Sigmoid colon (tissue), 6 donors: ENCODE measurements at regions not wholly inside any gene's neighbourhood (a gene's known extent, or its start where the extent isn't known, plus 50 kb on each side); places are given as distances from the start of the nearest gene placed in this dataset.

ENCODE experiments used
- DNase-seq: peaks from one replicate; pipeline ENCODE4 v3.0.0-alpha.2; 2019
- H3K27ac ChIP-seq, 4 donors: fragments of 200-600 bp; sonication (generic); one replicate each; pipeline ENCODE4 v1.5.1; 2016 to 2019; ENCODE audit warnings: mild to moderate bottlenecking in 1 of 4
- H3K27me3 ChIP-seq, 3 donors: fragments of 200-600 bp; sonication (generic); one replicate each; pipeline ENCODE4 v1.5.1; 2019; ENCODE audit warnings: mild to moderate bottlenecking in 1 of 3
- H3K36me3 ChIP-seq, 4 donors: fragments of 200-600 bp; sonication (generic); one replicate each; pipeline ENCODE4 v1.5.1; 2016 to 2019
- H3K4me1 ChIP-seq, 4 donors: fragments of 200-600 bp; sonication (generic); one replicate each; pipeline ENCODE4 v1.5.1; 2017 to 2019
- H3K4me3 ChIP-seq, 4 donors: fragments of 200-600 bp; sonication (generic); one replicate each; pipeline ENCODE4 v1.5.1; 2017 to 2019; ENCODE audit warnings: mild to moderate bottlenecking in 2 of 4, moderate library complexity in 1 of 4
- H3K9me3 ChIP-seq, 4 donors: fragments of 200-600 bp in 3 of 4; sonication (generic) in 3 of 4; one replicate each; pipeline versions ENCODE4 v1.5.1 to v1.6.1; 2013 to 2019
- CTCF ChIP-seq, 4 experiments: fragments of 450-650 bp in 3 of 4; fragments of 200-600 bp in 1 of 4; IDR thresholded peaks; one replicate each; pipeline ENCODE4 v1.5.1; 2016 to 2019; ENCODE audit warnings: antibody characterized with exemption in 4 of 4, mild to moderate bottlenecking in 3 of 4, moderate library complexity in 2 of 4
- EP300 ChIP-seq, 4 donors: sonication (generic); formaldehyde crosslinking; IDR thresholded peaks; one replicate each; pipeline ENCODE4 v1.6.1; 2017; ENCODE audit warnings: antibody characterized with exemption in 4 of 4
- POLR2A ChIP-seq, 2 donors: fragments of 450-650 bp; IDR thresholded peaks; one replicate each; pipeline ENCODE4 v1.6.1; 2016; ENCODE audit warnings: antibody characterized with exemption in 2 of 2, mild to moderate bottlenecking in 2 of 2, moderate library complexity in 2 of 2
- POLR2AphosphoS5 ChIP-seq, 4 donors: sonication (generic); formaldehyde crosslinking; IDR thresholded peaks; one replicate each; pipeline ENCODE4 v1.6.1; 2017; ENCODE audit warnings: antibody characterized with exemption in 4 of 4
- WGBS, 2 donors: extraction: QIAGEN DNeasy Blood & Tissue Kit; methylation state at CpG; one replicate each; pipeline ENCODE4 v1.1.7; 2013; 5-methylcytosine and 5-hydroxymethylcytosine counted together
- intact Hi-C: fragments of 100-400 bp; cut with DNase I; formaldehyde crosslinking; loops from one replicate; pipeline ENCODE4 v1.15.1; 2023
- donor health status: healthy with polysubstance abuse.
- donor health status: healthy.

- H3K4me1 ChIP-seq = no peaks in the 10 kb centered on the region
- H3K4me3 ChIP-seq = no peak overlapping the region
- no peaks in the 10 kb centered on the region for H3K27me3 ChIP-seq
- H3K9me3 ChIP-seq = peaks cover 0 to 5% (median 1%) of the 10 kb centered on the region in 4 donors
- 84 to 89% methylated on average over 8 of the region's 8 CpGs for WGBS, 2 donors
- H3K36me3 ChIP-seq = no peaks in the 10 kb centered on the region
- DNase-seq = no peak
- TF ChIP-seq POLR2A (IDR thresholded peaks at IDR 0.05) (no peak), EP300 (IDR thresholded peaks at IDR 0.05) (no peak), POLR2AphosphoS5 (IDR thresholded peaks at IDR 0.05) (no peak), CTCF (IDR thresholded peaks at IDR 0.05) (no peak)
- intact Hi-C loops = no loop called here
- no peak overlapping the region for H3K27ac ChIP-seq
These were observed 209.3 kb upstream of the PROK2 start for GRCh38 chr3:71994203-71994602.

GRCh38 chr3:71991681-71992080 is 206.7 kb upstream of the PROK2 start:
- intact Hi-C loops = no loop called here
- 68 to 97% methylated on average over 2 of the region's 2 CpGs for WGBS, 2 donors
- DNase-seq = no peak

GRCh38 chr3:71991046-71991445 is 206.1 kb upstream of the PROK2 start:
- no peaks in the 10 kb centered on the region for H3K4me1 ChIP-seq
- WGBS, 2 donors = 93 to 94% methylated on average over 3 of the region's 3 CpGs
- no peaks in the 10 kb centered on the region for H3K27me3 ChIP-seq
- H3K4me3 ChIP-seq = no peak overlapping the region
- DNase-seq = no peak
- no peak overlapping the region for H3K27ac ChIP-seq
- H3K9me3 ChIP-seq = peaks cover 0 to 5% (median 1%) of the 10 kb centered on the region in 4 donors
- no peak for TF ChIP-seq EP300 (IDR thresholded peaks at IDR 0.05)
- TF ChIP-seq POLR2AphosphoS5 (IDR thresholded peaks at IDR 0.05) = no peak
- TF ChIP-seq POLR2A (IDR thresholded peaks at IDR 0.05) = no peak
- no peak for TF ChIP-seq CTCF (IDR thresholded peaks at IDR 0.05)
- intact Hi-C loops = no loop called here
- H3K36me3 ChIP-seq = no peaks in the 10 kb centered on the region

More at GRCh38 chr3:71991681-71992080, 206.7 kb upstream of the PROK2 start:
- TF ChIP-seq EP300 (IDR thresholded peaks at IDR 0.05) (no peak), CTCF (IDR thresholded peaks at IDR 0.05) (no peak), POLR2AphosphoS5 (IDR thresholded peaks at IDR 0.05) (no peak), POLR2A (IDR thresholded peaks at IDR 0.05) (no peak)
- Histone ChIP-seq H3K27me3 (no peaks in the 10 kb centered on the region), H3K9me3 (peaks cover 0 to 5% (median 1%) of the 10 kb centered on the region in 4 donors), H3K4me3 (no peak overlapping the region), H3K4me1 (no peaks in the 10 kb centered on the region), H3K36me3 (no peaks in the 10 kb centered on the region), H3K27ac (no peak overlapping the region)

- peaks cover 0 to 5% (median 1%) of the 10 kb centered on the region in 4 donors for H3K9me3 ChIP-seq
- TF ChIP-seq EP300 (IDR thresholded peaks at IDR 0.05) (no peak), CTCF (IDR thresholded peaks at IDR 0.05) (no peak), POLR2A (IDR thresholded peaks at IDR 0.05) (no peak), POLR2AphosphoS5 (IDR thresholded peaks at IDR 0.05) (no peak)
- H3K4me3 ChIP-seq = no peak overlapping the region
- no peak for DNase-seq
- H3K36me3 ChIP-seq = no peaks in the 10 kb centered on the region
- no peak overlapping the region for H3K27ac ChIP-seq
- intact Hi-C loops = no loop called here
- no peaks in the 10 kb centered on the region for H3K27me3 ChIP-seq
- no peaks in the 10 kb centered on the region for H3K4me1 ChIP-seq
These were observed 205.6 kb upstream of the PROK2 start for GRCh38 chr3:71990545-71990944.

GRCh38 chr3:71989165-71989564 is 204.2 kb upstream of the PROK2 start:
- Histone ChIP-seq H3K27ac (no peak overlapping the region), H3K36me3 (no peaks in the 10 kb centered on the region), H3K4me3 (no peak overlapping the region), H3K4me1 (no peaks in the 10 kb centered on the region), H3K27me3 (no peaks in the 10 kb centered on the region), H3K9me3 (peaks cover 0 to 5% (median 1%) of the 10 kb centered on the region in 4 donors)
- intact Hi-C loops = no loop called here
- TF ChIP-seq CTCF (IDR thresholded peaks at IDR 0.05) (no peak), POLR2A (IDR thresholded peaks at IDR 0.05) (no peak), POLR2AphosphoS5 (IDR thresholded peaks at IDR 0.05) (no peak), EP300 (IDR thresholded peaks at IDR 0.05) (no peak)
- 84 to 93% methylated on average over 4 of the region's 4 CpGs for WGBS, 2 donors
- no peak for DNase-seq
